Stimulated activated naive CD8-positive, alpha-beta T cell treated with anti-CD3 and anti-CD28 coated beads, Interleukin-15, Interleukin-2, amounts not matched to agents 100 ng/mL and 50 ng/mL, for 24 hours (primary cell): ENCODE measurements at regions not wholly inside any gene's neighbourhood (a gene's known extent, or its start where the extent isn't known, plus 50 kb on each side); places are given as distances from the start of the nearest gene placed in this dataset.

ENCODE experiments used
- H3K27ac Mint-ChIP-seq: one replicate; pipeline ENCODE4 v1.8.0; 2021; ENCODE audit warnings: mild to moderate bottlenecking, mixed read lengths
- H3K27me3 Mint-ChIP-seq: one replicate; pipeline ENCODE4 v1.8.0; 2021; ENCODE audit warnings: mixed read lengths
- H3K36me3 Mint-ChIP-seq: one replicate; pipeline ENCODE4 v1.8.0; 2021; ENCODE audit warnings: low read depth, mixed read lengths
- H3K4me1 Mint-ChIP-seq: one replicate; pipeline ENCODE4 v1.8.0; 2021; ENCODE audit warnings: low read depth, mixed read lengths
- H3K4me3 Mint-ChIP-seq: one replicate; pipeline ENCODE4 v1.8.0; 2021; ENCODE audit warnings: mild to moderate bottlenecking, mixed read lengths
- H3K9me3 Mint-ChIP-seq: one replicate; pipeline ENCODE4 v1.8.0; 2021; ENCODE audit warnings: mixed read lengths

DNA sequence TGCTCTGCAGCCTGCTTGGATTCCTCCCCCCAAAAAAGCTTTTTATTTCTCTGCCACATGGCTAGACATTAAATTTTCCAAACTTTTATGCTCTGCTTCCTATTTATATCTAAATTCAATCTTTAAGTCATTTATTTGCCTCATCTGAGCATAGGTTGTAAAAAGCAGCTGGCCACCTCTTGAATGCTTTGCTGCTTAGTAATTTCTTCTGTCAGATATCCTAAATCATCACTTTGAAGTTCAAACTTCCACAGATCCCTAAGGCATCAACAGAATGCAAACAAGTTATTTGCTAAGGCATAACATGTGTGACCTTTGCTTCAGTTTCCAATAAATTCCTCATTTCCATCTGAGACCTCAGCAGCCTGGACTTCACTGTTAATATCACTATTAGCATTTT is 209.6 kb downstream of the FSCB start:
- Mint-ChIP-seq H3K27me3 (no peaks in the 10 kb centered on the region), H3K4me3 (no peak overlapping the region), H3K36me3 (no peaks in the 10 kb centered on the region), H3K4me1 (no peaks in the 10 kb centered on the region), H3K27ac (no peak overlapping the region), H3K9me3 (peaks cover 10% of the 10 kb centered on the region)

DNA sequence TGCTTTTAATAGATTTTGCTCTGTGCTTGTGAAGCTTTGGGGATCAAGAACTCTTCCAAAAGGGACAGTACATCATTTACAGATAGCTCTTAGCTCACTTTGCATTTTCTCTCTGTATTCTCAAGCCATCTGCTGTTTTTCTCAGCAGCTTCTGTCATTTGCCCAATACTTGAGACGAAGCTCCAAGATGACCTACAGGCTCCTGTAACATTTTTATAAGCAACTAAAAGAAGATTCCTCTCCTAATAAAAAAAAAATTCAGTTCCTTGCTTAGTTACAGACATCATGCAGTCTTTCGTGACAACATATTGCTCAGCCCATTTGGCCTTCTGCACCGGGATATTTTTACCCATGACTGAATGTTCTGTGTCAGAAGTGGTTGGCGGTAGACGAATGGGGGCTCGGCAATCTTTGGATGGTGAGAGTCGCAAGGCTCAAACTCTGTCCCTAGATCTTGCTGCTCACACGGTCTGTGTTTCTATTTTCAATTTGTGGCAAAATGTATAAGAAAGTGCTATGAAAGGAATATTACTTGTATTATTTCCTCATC is 215.6 kb downstream of the FSCB start:
- Mint-ChIP-seq H3K27me3 (no peaks in the 10 kb centered on the region), H3K4me3 (no peak overlapping the region), H3K27ac (no peak overlapping the region), H3K4me1 (no peaks in the 10 kb centered on the region), H3K9me3 (peaks cover 3% of the 10 kb centered on the region), H3K36me3 (no peaks in the 10 kb centered on the region)

DNA sequence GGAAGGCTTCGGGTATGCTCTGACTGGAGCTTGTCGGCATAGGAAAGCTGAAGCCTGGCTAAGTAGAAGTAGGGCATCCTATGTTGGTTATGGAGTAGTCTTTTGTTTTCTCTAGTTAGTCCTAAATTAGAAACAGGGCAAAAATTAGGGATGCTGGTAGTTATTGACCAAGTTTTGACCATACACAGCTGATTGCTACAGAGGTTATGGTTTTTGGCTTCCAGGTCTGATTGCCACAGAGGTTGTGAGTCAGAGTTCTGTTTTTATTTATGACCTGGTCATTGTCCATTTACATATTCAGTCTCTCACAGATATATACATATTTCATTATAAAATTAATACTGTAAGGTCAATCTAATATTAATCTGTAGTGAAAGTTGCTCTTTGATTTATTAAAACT is 219.2 kb downstream of the FSCB start:
- no peaks in the 10 kb centered on the region for H3K36me3 Mint-ChIP-seq
- no peaks in the 10 kb centered on the region for H3K27me3 Mint-ChIP-seq
- H3K9me3 Mint-ChIP-seq: no peaks in the 10 kb centered on the region
- no peak overlapping the region for H3K27ac Mint-ChIP-seq
- H3K4me3 Mint-ChIP-seq: no peak overlapping the region
- H3K4me1 Mint-ChIP-seq: no peaks in the 10 kb centered on the region

DNA sequence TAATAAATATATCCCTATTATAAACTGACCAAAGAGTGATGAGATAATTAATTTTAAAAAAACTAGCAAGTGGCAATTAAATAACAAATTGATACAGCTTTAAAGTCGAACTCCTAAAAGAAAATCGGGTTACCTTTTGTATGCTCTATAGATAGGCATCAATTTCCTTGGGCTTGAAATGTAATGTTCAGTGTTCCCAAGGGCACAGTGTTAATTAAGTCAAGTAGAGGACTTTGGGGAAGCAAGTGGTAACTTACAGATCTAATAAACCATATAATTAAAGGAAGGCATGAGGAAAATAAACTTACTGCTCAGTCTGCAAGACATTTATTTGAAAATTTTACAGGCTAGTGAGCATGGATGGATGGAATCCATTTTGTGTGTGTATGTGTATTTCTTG is 220.9 kb downstream of the FSCB start:
- Mint-ChIP-seq H3K4me3 (no peak overlapping the region), H3K4me1 (no peaks in the 10 kb centered on the region), H3K27ac (no peak overlapping the region), H3K27me3 (no peaks in the 10 kb centered on the region), H3K9me3 (no peaks in the 10 kb centered on the region), H3K36me3 (no peaks in the 10 kb centered on the region)

DNA sequence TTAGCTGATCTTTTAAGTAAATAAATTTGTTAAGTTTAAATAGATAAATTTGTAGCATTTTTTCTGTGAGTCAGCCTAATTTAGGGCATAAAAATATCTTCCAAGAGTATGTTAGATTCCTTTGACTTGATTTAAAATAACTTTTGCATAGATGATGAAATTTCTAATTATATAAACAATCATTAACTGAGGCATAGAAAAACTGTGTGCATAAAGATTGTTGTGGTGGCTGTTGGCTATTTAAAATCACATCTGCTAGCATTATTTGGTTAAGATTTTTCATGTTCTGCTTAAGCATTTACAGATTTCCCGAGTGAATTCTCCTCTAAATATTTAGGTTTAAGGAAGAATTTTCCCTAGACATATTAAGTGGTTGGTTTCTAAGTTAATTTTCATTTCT is 223.2 kb downstream of the FSCB start:
- Mint-ChIP-seq H3K4me1 (no peaks in the 10 kb centered on the region), H3K27ac (no peak overlapping the region), H3K9me3 (no peaks in the 10 kb centered on the region), H3K4me3 (no peak overlapping the region), H3K36me3 (no peaks in the 10 kb centered on the region), H3K27me3 (no peaks in the 10 kb centered on the region)

DNA sequence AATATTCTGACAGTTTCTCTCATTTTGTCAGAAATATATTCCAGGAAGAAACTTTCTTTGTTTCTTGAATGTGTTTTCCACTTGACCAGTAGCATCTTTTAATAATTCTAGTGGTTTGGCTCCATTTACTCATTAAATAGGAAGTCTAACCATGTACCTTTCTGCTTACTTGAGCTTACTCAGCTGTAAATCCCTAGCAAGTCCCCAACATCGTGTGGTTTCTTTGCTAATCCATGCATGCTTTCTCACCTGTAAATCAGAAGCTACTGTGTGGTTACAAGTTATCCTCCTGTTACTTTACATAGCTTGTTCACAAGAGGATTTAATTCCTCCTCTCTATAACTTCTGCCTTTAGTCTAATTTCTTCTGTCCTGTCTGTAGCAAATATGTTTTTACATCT is 227.7 kb downstream of the FSCB start:
- Mint-ChIP-seq H3K36me3 (no peaks in the 10 kb centered on the region), H3K4me3 (no peak overlapping the region), H3K4me1 (no peaks in the 10 kb centered on the region), H3K9me3 (no peaks in the 10 kb centered on the region), H3K27ac (no peak overlapping the region), H3K27me3 (no peaks in the 10 kb centered on the region)

DNA sequence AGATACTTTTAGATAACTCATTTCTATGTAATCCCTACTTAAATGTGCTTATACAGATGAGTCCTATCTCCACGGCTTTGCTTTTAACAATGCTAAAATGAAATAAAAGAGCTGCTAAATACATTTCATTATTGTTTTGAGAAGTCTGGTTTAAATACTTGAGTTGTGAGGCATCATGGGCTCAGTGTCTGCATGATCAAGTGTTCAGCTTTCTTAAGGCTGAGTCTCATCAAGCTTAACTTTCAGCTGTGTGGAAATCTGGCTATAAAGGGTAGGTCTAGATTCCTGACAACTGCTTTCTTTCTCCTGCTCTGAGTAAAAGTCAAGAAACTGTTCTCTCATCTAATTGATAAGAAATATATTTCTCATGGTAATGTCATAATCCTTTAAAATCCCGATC is 235.4 kb downstream of the FSCB start:
- Mint-ChIP-seq H3K4me1 (no peaks in the 10 kb centered on the region), H3K4me3 (no peak overlapping the region), H3K9me3 (peaks cover 15% of the 10 kb centered on the region), H3K36me3 (no peaks in the 10 kb centered on the region), H3K27me3 (no peaks in the 10 kb centered on the region), H3K27ac (no peak overlapping the region)

DNA sequence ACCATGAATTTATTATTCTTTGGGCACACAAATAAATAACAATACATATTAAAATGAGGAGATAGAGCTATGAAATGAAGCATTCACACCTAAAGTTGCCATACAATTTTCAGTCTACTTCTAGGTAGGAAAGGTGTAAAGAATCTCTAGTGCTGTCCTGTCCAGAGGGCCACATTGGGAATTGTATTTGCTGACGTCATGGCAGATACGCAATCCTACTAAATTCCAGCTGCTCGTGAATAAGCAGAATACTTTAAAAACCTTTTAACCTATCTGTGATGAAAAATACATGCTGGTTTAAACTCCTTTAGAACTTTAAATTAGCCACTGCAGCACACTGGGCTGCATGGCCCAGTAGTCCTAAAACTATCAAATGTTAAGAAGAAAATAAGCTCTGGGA is 236.1 kb downstream of the FSCB start:
- H3K4me1 Mint-ChIP-seq: no peaks in the 10 kb centered on the region
- H3K4me3 Mint-ChIP-seq: no peak overlapping the region
- no peaks in the 10 kb centered on the region for H3K27me3 Mint-ChIP-seq
- no peaks in the 10 kb centered on the region for H3K36me3 Mint-ChIP-seq
- no peak overlapping the region for H3K27ac Mint-ChIP-seq
- H3K9me3 Mint-ChIP-seq: peaks cover 15% of the 10 kb centered on the region

DNA sequence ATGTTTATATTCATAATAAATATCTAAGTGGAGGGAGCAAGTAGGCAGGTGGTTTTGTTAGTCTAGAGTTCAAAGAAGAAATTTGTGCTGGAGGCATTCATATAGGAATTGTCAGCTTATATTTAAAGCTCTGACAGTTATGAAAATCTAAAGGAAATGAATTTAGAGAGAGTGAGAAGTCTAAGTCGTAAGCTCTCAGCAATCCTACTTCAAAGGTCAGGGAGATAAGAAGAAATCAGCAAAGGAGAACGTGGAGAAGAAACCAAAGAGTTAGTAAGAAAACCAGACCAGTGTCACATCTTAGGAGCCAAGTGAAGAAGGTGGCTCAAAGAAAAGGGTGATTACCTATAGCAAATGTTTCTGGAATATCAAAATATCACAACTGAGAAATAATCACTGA is 241.8 kb downstream of the FSCB start:
- H3K36me3 Mint-ChIP-seq: no peaks in the 10 kb centered on the region
- no peak overlapping the region for H3K4me3 Mint-ChIP-seq

DNA sequence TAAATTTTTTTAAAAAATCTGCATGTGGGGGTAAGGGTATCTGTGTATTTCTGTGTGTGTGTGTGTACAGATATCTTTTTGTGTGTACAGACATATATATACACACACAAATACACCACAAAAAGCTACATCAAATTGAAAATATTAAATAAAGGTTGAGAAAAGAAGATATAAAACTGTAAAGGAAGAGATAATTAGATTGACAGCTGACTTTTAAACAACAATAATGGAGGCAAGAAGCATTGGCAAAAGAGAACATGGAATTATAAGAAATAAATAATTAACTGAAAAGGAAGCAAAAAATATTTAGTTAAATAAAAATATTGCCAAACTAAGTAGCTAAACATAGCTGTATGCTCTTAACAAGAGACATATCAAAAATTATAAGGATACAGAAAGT is 291.4 kb downstream of the FSCB start:
- Mint-ChIP-seq H3K36me3 (no peaks in the 10 kb centered on the region), H3K4me3 (no peak overlapping the region), H3K4me1 (no peaks in the 10 kb centered on the region), H3K27me3 (no peaks in the 10 kb centered on the region), H3K27ac (no peak overlapping the region), H3K9me3 (peaks cover 17% of the 10 kb centered on the region)

More for the DNA sequence above, 241.8 kb downstream of the FSCB start:
- Mint-ChIP-seq H3K4me1 (no peaks in the 10 kb centered on the region), H3K9me3 (peaks cover 31% of the 10 kb centered on the region), H3K27ac (no peak overlapping the region), H3K27me3 (no peaks in the 10 kb centered on the region)

DNA sequence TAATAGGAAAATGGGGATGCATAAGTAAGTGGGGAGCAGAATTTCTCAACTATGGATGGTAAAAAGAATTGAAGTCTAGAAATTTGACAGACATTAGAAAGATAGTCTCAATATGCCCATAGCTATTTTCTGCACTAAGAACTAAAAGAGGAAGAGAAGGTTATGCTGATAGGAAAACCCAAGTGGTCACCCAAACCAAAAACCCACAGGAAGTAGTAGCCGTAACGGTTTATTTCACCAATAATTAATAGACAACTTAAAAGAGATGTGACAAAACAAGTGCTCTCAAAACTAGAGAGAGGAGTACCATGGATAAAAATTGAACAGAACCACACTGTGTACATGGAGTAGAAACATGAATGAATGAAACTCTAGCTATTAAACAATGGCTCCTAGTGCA is 295.4 kb downstream of the FSCB start:
- no peaks in the 10 kb centered on the region for H3K36me3 Mint-ChIP-seq

DNA sequence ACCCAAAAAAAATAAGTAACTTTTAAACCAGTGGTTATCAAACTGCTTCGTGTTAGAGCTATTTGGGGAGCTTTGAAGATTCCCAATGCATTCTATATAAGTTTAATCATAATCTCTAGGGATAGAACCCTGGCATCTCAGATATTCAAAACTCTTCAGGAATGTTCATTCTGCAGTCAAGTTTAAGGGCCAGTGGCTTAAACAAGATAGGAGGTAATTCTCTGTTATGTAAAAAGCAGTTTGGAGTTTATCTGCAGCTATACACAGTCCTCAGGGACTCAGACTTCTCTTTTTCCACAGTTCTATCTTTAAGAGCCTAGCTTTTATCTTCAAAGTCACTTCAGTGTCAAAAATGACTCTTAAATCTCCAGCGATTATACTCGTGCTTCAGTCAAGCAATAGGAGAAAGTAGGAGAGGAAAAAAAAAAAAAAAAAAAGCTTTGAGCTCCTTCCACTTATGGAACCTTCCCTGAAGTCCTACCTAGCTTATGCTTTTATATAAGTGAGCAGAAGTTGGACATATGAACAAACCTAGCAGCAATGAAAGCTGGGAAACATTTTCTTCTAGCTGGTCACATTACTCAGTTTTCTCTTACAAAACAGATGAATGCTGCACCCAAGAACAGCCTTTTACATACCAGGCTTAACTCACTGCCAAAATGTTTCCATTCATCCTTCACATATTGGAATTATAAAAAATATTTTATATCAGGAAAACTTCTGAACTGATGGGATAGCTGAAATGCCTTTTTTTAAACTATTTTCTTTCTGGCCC is 302.8 kb downstream of the FSCB start:
- H3K4me1 Mint-ChIP-seq: no peaks in the 10 kb centered on the region
- no peaks in the 10 kb centered on the region for H3K36me3 Mint-ChIP-seq
- peaks cover 5% of the 10 kb centered on the region for H3K9me3 Mint-ChIP-seq
- no peak overlapping the region for H3K27ac Mint-ChIP-seq
- H3K27me3 Mint-ChIP-seq: no peaks in the 10 kb centered on the region
- H3K4me3 Mint-ChIP-seq: no peak overlapping the region

More for the DNA sequence above, 295.4 kb downstream of the FSCB start:
- Mint-ChIP-seq H3K27me3 (no peaks in the 10 kb centered on the region), H3K9me3 (peaks cover 12% of the 10 kb centered on the region), H3K27ac (no peak overlapping the region), H3K4me3 (no peak overlapping the region), H3K4me1 (no peaks in the 10 kb centered on the region)

DNA sequence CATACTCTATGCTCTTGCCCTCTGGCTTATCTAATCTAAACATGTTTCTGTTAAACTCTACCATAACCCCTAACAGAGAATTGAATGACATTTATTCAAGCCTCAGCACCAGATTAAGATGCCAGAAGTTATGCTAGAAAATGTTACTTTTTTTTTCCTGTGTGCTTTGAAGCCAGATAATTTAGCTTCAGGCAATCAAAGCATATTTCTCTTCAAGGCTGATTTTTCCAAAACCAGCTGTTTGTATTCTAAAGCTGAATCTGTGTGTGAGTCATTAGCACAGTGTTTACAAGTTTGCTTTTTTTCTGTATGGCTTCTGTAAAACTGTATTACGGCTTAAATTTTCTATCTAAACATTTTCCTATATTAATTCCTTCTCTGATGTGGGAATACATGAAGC is 326.1 kb downstream of the FSCB start:
- H3K4me3 Mint-ChIP-seq: no peak overlapping the region
- H3K4me1 Mint-ChIP-seq: no peaks in the 10 kb centered on the region
- no peak overlapping the region for H3K27ac Mint-ChIP-seq
- H3K9me3 Mint-ChIP-seq: peaks cover 26% of the 10 kb centered on the region
- H3K36me3 Mint-ChIP-seq: no peaks in the 10 kb centered on the region
- no peaks in the 10 kb centered on the region for H3K27me3 Mint-ChIP-seq

DNA sequence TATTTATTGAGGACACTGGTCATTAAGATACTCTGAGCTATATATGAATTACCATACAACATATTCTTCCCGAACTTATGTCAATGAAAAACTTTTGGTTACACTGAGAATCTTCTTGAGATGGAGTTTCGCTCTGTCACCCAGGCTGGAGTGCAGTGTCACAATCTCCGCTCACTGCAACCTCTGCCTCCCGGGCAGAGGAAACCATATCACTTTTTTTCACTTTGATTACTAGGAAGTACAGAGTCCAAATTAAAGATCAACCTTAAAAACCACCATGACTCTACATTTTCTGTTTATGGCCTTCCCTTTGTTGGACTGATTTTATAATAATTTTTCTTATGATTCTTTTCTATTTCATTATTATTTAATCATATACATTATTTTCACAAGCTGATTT is 336.5 kb downstream of the FSCB start:
- Mint-ChIP-seq H3K4me3 (no peak overlapping the region), H3K9me3 (peaks cover 18% of the 10 kb centered on the region), H3K27me3 (no peaks in the 10 kb centered on the region), H3K4me1 (no peaks in the 10 kb centered on the region), H3K36me3 (no peaks in the 10 kb centered on the region), H3K27ac (no peak overlapping the region)

DNA sequence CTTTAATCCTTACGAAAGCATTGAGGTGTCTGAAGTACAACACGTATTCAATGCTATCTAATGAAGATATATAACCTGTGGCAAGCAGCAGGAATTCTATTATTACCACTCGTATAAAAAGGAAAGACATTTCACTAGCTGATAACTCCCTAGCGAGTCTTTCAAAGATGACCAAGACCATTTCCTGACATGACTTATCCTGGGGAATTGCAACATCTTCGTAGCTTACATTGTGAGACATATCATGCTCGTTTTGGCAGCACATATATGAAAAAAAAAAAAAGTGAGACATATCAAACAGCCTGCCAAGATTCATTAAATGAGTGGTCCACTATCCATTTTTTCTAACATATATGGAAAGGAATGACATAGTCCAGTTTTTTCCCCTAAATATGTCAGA is 337.0 kb downstream of the FSCB start:
- H3K36me3 Mint-ChIP-seq: no peaks in the 10 kb centered on the region
- H3K27ac Mint-ChIP-seq: no peak overlapping the region
- H3K9me3 Mint-ChIP-seq: peaks cover 18% of the 10 kb centered on the region
- H3K27me3 Mint-ChIP-seq: no peaks in the 10 kb centered on the region
- no peaks in the 10 kb centered on the region for H3K4me1 Mint-ChIP-seq
- no peak overlapping the region for H3K4me3 Mint-ChIP-seq

DNA sequence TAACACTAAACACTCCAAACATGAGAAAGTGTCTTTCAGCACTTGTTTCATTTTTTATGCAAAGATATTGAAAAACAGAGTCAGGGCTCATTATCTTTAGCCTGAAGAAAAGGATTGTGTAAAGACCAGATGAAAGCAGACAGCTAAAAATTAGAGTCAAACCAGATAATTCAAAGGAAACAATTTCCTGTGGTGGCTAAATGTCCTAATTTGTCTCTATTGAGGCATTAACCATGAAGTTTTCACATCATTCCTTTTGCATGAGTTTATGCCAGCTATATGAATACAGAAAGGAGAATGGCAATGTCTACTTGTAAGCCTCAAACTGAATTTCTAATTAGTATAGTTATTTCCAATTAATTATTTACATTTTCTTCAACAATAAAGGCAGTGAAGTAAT is 338.5 kb downstream of the FSCB start:
- H3K4me1 Mint-ChIP-seq: no peaks in the 10 kb centered on the region
- H3K4me3 Mint-ChIP-seq: no peak overlapping the region
- H3K36me3 Mint-ChIP-seq: no peaks in the 10 kb centered on the region
- no peak overlapping the region for H3K27ac Mint-ChIP-seq
- H3K9me3 Mint-ChIP-seq: peaks cover 10% of the 10 kb centered on the region
- no peaks in the 10 kb centered on the region for H3K27me3 Mint-ChIP-seq
